Fibroblast of skin of right quadriceps (primary cell): ENCODE measurements at regions not wholly inside any gene's neighbourhood (a gene's known extent, or its start where the extent isn't known, plus 50 kb on each side); places are given as distances from the start of the nearest gene placed in this dataset.

Experiments used
- DNase-seq: peaks from one replicate; pipeline ENCODE4 v3.0.0-alpha.2; 2013

DNA sequence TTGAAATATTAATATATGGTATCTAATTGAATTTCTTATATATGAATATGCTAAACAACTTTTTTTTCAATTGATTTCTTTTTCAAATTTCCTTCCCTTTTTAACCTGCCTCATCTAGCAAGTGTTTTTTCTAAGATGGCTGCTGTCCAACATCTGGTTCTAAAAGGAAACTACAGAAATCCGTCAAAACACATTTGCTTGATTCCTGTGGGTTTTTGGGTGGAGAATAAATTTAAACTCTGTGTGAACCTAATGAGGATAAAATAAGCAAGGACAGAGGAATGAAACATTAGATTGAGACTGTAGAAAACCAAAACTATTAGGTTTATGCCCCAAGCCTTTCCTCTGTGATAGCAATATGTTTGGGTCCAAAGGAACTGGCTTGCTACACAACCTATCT lies 75.5 kb upstream of the STARD3NL start:
- peak; percentile 21 for DNase-seq

DNA sequence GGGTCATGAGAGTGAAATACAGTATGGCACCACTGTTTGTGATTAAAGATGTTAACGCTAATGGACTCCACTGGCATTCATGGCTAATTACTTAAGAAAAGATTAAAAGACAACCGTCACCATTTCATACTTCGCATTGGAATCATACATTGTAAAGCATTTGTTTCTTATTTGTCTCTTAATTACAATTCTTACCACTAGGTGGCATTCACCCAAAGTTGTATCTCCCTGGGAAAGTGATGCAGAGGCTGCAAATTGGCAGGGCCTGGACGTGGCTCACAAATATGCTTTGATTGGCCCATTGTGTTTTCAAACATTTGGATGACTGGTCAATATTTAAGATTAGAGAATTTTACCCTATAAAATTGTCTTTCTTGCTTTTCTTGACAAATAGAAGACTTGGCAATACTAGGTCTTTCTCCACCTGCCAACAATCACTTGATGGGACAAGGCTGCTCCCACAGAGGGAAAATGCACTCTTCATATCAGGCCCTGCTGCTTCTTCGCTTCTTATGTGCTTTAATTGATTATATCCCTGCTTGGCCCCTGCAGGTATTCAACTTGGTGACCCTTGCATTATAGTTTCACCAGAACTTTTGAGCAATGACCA lies 72.1 kb upstream of the STARD3NL start:
- DNase-seq = peak; percentile 37

DNA sequence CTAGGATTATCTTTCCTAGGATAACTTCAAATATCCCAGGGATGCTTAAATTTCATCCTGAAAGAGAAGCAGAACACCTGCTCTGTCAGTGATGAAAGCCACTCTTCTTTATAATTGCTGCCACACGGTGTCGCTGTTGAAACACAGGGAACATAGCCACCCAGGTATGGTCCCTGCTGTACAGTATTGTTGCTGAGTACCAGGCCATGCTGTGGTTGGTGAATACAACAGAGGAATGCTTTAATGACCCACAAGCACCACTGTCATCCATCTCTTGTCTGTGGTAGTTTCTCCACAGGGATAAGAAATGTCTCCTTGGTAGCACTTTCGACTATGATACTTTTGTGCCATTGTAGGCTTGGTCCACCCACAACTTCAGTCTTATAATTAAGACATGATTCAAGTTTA lies 70.6 kb upstream of the STARD3NL start:
- DNase-seq = peak; percentile 38

- DNase-seq = no peak
Measured at GRCh38 chr7:38112075-38112474, 66.0 kb upstream of the STARD3NL start.

DNA sequence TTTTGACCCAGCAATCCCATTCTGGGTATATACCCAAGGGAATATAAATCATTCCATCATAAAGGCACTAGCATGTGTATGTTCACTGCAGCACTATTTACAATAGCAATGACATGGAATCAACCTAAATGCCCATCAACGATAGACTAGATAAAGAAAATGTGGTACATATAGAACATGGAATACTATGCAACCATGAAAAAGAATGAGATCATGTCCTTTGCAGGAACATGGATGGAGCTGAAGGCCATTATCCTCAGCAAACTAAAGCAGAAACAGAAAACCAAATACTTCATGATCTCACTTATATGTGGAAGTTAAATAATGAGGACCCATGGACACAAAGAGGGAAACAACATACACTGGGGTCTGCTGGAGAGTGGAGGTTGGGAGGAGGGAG lies 58.0 kb upstream of the STARD3NL start:
- DNase-seq = no peak

DNA sequence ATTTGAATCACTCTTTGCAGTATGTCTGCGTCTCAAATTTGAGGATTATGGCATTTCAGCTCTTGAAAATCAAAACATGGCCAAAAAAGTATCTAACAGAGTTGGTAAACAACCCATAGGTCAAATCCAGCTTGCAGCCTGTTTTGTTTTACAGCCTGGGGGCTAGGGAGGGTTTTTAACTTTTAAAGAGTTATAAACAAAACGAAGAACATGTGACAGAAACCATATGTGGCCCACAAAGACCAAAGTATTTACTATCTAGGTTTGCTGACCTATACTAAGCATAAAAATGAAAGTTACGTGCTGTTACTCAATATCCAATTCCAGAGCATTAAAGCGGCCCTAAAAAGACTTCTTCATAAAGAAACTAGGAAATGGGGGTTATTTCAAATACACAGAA lies 55.5 kb upstream of the STARD3NL start:
- no peak for DNase-seq

GRCh38 chr7:38123494-38123893 lies 54.6 kb upstream of the STARD3NL start:
- DNase-seq = no peak

DNA sequence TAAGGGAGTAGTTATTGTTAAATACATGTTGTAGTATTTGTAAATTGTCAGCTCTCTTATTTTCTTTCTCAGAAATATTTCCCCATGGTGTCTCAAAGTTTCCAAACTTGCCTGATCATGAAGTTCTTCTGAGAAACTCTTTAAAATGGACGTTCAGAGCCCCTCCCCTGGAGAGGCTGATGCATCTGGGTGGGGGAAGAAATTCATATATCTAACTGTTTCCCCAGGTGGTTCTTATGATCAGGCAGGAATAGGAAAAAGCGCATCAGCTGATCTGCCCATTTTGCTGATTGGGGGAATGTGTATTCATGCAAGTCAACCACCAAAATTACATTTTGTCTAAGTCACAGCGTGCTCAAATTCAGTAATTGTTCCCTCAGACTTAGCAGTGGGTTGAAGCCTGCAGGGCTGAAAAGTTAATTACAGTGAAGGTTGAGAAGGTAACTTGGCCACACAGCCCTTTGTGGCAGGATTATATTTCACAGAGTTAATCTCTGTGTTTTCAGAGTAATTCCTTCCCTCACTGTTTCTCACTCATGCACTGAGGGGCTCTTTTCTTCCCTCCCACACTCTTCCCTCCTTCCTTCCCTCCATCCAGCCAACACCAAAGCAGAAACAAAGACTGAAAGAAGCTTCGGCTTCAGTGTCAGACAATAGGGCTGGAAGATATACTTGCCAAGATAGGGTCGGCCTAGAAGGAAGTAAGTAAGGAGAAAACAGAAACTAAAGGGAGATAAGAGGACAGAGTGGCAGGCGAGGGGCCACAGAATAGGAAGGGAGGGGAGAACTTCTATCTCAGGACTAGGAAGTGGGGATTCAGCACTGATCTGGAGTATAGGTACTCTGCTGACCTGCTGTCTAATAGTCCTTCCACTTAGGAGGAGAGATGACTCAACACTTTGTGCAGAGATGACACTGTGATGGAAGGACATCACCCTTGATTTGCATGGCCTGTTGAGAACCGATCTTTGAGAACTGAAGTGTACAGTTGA lies 50.5 kb upstream of the STARD3NL start:
- no peak for DNase-seq
